ENCODE measurements at regions not wholly inside any gene's neighbourhood (a gene's known extent, or its start where the extent isn't known, plus 50 kb on each side); places are given as distances from the start of the nearest gene placed in this dataset.

- no peak overlapping the region for H2AFZ ChIP-seq (ENCODE audit: low read length)
- H3K4me1 ChIP-seq (ENCODE audit: insufficient read depth, low read length), result no peaks in the 10 kb centered on the region
- no peaks in the 10 kb centered on the region for H4K20me1 ChIP-seq (ENCODE audit: control insufficient read depth, insufficient read depth, insufficient read length)
- no peak overlapping the region for H3T11ph ChIP-seq (ENCODE audit: low read length)
- H3K79me1 ChIP-seq (ENCODE audit: insufficient read depth, low read depth, low read length, poor library complexity, severe bottlenecking), result no peaks in the 10 kb centered on the region
- H3K23me2 ChIP-seq (ENCODE audit: insufficient read length, low read depth, low read length, poor library complexity, severe bottlenecking), result no peaks in the 10 kb centered on the region
- no peak overlapping the region for H3K9ac ChIP-seq (ENCODE audit: extremely low read depth, insufficient read length, low read length)
- H2BK15ac ChIP-seq (ENCODE audit: low read depth, low read length), result no peak overlapping the region
- H3K9me3 Mint-ChIP-seq, result no peaks in the 10 kb centered on the region
- no peak overlapping the region for H3K14ac ChIP-seq (ENCODE audit: insufficient read depth, low read length)
- WGBS (ENCODE audit: extremely low coverage, insufficient read length, low lambda C conversion rate), result no CpG with 5 or more reads among the region's 3 CpGs
- DNase-seq, result no peak
- 0 out of 2 replicates have a peak, but pooled peaks cover 2% of the 10 kb centered on the region for H3K27me3 ChIP-seq (ENCODE audit: insufficient read depth, low read length)
- no peak overlapping the region for H3K18ac ChIP-seq (ENCODE audit: insufficient read length, low read depth, low read length)
- H4K91ac ChIP-seq (ENCODE audit: insufficient read length, low read depth, low read length), result no peak overlapping the region
- H3K4me3 Mint-ChIP-seq, result no peak overlapping the region
- no peak overlapping the region for H3K4ac ChIP-seq (ENCODE audit: low read depth, low read length)
- no peak overlapping the region for H2BK20ac ChIP-seq (ENCODE audit: low read depth, low read length, poor library complexity, severe bottlenecking)
- no peaks in the 10 kb centered on the region for H3K79me2 ChIP-seq (ENCODE audit: insufficient read depth, low read length)
- H3K4me2 ChIP-seq (ENCODE audit: insufficient read depth, insufficient read length, low read length), result no peak overlapping the region
- peaks cover 0 to 8% of the 10 kb centered on the region in 2 experiments; a peak in 2 of 4 replicates for H3K4me1 Mint-ChIP-seq
- H3K23ac ChIP-seq (ENCODE audit: insufficient read length, low read depth, low read length), result no peak overlapping the region
- no peak overlapping the region for H4K8ac ChIP-seq (replicated peaks; ENCODE audit: insufficient read length, low read depth, low read length)
- no peak overlapping the region for H2BK120ac ChIP-seq (ENCODE audit: low read depth, low read length, poor library complexity, severe bottlenecking)
- H3K9me3 ChIP-seq (ENCODE audit: control insufficient read depth, low read depth, low read length), result no peaks in the 10 kb centered on the region
- H2BK12ac ChIP-seq (ENCODE audit: insufficient read length, low read depth, low read length), result no peak overlapping the region
- TF ChIP-seq CTCF (conservative IDR thresholded peaks at IDR 0.05), result no peak
- no peak overlapping the region for H3K27ac Mint-ChIP-seq
- no peak overlapping the region for H3K56ac ChIP-seq (ENCODE audit: insufficient read length, low read depth, low read length)
- H3K27ac ChIP-seq (ENCODE audit: insufficient read length, low read depth, low read length), result no peak overlapping the region
- H2BK5ac ChIP-seq (ENCODE audit: insufficient read length, low read length), result no peak overlapping the region
- H4K5ac ChIP-seq (ENCODE audit: insufficient read length, low read depth, low read length), result no peak overlapping the region
- peaks cover 18% of the 10 kb centered on the region for H3K27me3 Mint-ChIP-seq (ENCODE audit: low read depth)
- no peaks in the 10 kb centered on the region for H3K36me3 Mint-ChIP-seq (ENCODE audit: insufficient read depth in 1 of 3, low read depth in 3 of 3)
- H2AK5ac ChIP-seq (ENCODE audit: insufficient read length, low read length), result no peak overlapping the region
Observed at GRCh38 chr17:34781071-34781470, 180.2 kb downstream of the CCT6B start.

All from H9 (cell line).